Adrenal gland (tissue), 5 donors: ENCODE measurements at regions not wholly inside any gene's neighbourhood (a gene's known extent, or its start where the extent isn't known, plus 50 kb on each side); places are given as distances from the start of the nearest gene placed in this dataset.

Experiments used
- CTCF ChIP-seq, 6 experiments: fragments of 450-650 bp in 4 of 6; fragments of 200-600 bp in 2 of 6; sonication (generic) in 1 of 6; IDR thresholded peaks; 1 replicate in 5 of 6; 2 replicates in 1 of 6; pipeline versions ENCODE4 v1.5.1 to v1.8.0; 2016 to 2021; ENCODE audit warnings: antibody characterized with exemption in 6 of 6, mild to moderate bottlenecking in 2 of 6, moderate library complexity in 1 of 6
- POLR2A ChIP-seq, 2 donors: fragments of 450-650 bp; IDR thresholded peaks; one replicate each; pipeline ENCODE4 v1.6.1; 2017; ENCODE audit warnings: antibody characterized with exemption in 2 of 2, mild to moderate bottlenecking in 2 of 2, moderate library complexity in 1 of 2
- donor health status: DM: no; HTN: no; CAD: no.

DNA sequence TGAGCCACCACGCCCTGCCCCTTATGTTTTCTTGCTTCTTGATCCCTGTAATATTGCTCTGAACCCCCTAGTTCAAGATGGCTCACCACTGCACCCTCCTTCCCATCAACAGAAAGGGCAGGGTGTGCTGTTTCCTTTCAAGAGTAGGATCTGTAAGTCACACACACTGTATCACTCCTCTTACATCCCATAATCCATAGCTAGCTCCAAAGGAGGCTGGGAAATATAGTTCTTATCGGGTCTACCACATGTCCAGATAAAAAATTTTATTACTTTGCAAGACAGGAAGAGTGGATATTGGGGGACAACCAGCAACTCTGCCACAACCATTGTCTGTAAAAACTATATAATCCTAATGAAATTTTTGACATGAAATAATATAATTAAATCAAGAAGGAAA lies 79.6 kb downstream of the C9orf50 start:
- no peak for TF ChIP-seq CTCF (IDR thresholded peaks at IDR 0.05)
- TF ChIP-seq POLR2A (IDR thresholded peaks at IDR 0.05) = no peak
